NCI-H446 treated with DMSO at 0.1 percent for 48 hours (cell line): ENCODE measurements at regions not wholly inside any gene's neighbourhood (a gene's known extent, or its start where the extent isn't known, plus 50 kb on each side); places are given as distances from the start of the nearest gene placed in this dataset.
"Not testable (repeated sequence)": the region's sequence is repeated elsewhere in the genome, so short reads cannot be mapped to it uniquely, and the experiment has no call there.

Experiments used
- DNase-seq: peaks from one replicate; lab custom pipeline; 2025; lab: John Stamatoyannopoulos, UW

- DNase-seq = peak; percentile 81
These were observed 138.3 kb downstream of the PCDH18 start for GRCh38 chr4:137394018-137394417.

- no peak for DNase-seq
These were observed 139.2 kb downstream of the PCDH18 start for GRCh38 chr4:137393044-137393443.

GRCh38 chr4:137390707-137391106, 141.6 kb downstream of the PCDH18 start:
- DNase-seq = no peak

DNA sequence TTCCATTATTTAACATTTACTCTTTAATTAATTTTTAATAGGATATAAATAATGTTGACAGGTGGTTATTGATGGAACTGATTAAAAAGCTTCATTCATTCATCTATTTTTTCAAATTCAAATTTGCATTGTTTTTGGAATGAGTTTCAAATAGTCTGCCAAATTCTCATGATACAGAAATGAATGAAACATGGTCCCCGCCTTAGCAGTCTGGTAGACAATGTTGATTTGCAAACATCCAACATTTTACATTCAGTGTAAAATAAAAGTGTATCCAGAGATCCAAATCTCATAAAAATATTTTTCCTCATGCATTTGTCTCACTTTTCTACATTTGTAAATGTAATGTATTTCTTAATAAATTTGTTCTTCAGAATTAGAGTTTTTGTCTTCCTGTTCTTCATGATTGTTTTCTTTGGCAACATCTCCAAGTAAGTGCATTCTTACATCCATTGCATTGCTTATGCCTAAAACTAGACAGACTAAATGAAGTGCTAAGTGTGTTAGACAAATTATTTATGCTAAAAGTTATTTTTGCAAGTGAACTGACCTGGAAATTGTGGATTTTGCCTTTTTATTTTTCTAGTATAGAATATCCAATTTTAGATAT, 142.3 kb downstream of the PCDH18 start:
- DNase-seq = peak; percentile 57

DNA sequence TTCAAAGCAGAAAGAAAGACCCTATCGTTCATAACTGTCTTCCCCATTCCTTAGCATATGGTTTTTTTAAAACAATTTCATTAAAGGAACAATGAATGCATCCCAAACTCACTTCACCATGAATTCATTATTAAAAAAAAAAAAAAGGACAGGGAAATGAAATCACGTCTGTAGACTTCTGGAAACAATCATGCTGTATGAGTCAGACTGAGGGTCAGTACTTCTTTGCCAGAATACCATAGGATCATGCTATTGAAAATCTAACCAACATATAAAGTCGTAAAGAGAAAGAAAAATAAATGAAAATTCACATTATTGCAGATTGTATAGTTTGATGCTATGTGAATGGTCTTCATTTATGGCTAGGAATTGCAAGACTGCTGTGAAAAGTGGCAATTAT, 144.4 kb downstream of the PCDH18 start:
- DNase-seq = no peak

DNA sequence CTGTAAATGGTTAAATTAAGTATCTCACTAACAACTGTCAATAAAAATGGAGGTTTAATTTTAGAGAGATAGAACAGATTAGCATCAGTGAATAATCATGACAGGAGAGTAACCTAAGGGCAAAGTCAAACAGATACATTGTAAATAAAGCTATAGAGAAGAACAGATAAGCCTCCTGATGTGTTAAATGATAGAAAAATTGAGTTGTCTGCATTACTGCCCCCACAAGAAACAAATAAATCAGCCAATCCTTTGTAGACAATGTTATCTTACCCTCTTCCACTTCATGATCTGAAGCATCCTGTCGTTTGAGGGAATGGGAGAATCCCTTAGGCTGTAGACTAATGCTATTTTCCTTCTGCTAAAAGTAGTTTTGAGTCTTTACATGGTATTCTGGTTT, 147.8 kb downstream of the PCDH18 start:
- DNase-seq = no peak

DNA sequence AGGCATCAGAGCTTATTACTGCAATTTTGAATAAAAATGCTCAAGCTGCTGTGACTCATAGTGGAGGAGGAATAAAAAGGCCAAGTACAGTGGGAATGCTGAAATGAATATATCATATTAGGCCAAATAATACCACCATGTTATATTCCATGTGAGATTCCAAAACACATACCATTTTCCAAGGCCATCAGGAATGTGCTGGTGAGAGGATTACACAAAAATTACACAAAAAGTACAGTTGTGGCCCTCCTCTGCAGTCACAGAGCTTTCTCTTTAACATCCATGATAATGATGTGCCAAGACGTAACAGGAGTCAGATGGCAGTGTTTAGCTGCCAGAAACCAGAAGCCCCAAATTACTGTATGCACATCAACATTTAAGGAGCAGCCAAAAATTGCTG, 153.5 kb downstream of the PCDH18 start:
- peak; percentile 81 for DNase-seq

DNA sequence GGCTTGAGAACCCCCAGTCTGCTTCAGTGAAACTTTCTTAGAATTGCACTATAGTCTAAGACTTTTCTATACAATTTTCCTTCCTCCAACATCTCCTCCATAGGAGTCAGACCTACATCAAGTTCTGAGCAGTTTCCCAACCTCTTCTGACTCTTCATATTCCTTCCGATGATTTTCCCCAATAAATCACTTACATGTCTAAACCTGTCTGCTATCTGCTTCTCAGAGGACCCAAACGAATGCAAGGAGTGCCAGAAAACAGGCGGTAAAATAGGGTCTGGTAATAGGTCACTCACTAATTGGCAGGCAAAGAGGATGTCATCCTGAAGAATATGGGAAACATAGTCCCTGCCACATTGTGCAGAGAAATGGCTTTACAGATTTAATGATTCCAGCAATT, 153.9 kb downstream of the PCDH18 start:
- peak; percentile 43 for DNase-seq

DNA sequence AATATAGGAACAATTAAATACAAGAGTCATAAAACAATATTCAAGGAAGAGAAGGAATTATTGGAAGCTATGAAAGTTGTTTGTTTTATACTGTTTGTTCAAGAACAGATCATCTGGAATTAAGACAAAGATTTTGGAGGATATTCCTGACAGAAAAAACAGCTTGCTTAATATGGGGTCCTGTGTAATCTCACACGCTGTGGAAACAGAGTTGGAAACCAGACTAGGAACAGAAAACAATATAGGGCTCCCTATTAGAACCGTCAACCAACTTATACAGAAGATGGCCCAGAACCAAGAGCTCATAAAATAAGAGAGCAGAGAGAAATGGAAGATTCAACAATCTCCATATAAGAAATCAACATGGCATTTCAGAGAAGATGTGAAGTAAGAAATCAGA, 156.0 kb downstream of the PCDH18 start:
- no peak for DNase-seq

- no peak for DNase-seq
These were observed 157.0 kb downstream of the PCDH18 start for GRCh38 chr4:137375111-137375850.

DNA sequence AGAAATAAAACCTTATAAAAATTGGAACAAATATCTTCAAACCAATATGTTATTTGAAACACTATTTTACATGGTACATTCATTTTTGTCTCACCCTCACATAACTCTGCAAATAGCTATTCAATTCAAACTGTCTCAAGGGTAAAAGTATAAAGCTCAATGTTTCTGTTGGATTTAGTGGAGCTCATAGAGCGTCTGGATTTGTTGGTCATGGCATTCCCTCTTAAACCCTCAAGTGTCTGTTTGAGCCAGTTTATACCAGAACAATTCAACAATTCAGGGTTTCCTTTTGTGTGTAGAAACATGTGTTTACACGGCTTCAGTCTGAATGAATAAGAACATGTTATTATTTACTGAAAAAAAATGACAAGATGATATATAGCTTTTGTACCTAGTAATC, 161.6 kb downstream of the PCDH18 start:
- DNase-seq = no peak

DNA sequence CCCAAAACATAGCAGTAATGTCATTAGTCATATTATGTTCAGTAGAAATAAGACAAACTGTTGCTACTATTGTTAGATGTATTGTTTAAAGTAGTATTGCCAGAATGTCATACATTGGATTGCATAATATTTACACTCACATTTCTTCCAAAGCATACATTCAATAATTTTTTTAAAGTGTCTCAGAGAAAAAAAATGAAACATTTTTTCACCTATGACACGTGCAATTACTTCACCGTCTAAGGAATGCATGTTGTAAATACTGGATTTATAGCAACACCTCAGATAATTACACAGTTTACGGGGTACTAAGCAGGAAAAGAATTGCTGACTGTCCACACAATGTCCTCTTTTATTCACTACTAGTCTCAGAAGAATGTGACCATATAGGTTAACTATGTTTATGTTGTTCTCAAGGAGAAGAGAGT, 162.1 kb downstream of the PCDH18 start:
- no peak for DNase-seq

DNA sequence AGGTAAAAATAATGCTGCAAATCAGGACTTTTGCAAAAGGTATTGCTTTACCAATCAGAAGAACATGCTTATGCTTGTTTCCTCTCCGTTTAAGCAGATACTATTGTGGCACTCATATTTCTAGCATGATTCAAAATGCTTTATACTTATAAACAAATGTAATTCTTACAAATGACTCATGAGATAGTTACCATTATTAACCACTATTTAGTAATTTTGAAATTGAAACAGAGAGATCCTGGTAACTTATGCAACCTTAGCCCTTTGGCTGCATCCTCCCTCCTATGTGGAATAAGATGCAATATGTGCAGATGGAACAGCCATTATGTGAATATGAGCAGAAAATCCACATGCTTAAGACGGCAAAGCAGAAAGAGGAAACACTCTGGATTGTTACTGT, 164.7 kb downstream of the PCDH18 start:
- no peak for DNase-seq

DNA sequence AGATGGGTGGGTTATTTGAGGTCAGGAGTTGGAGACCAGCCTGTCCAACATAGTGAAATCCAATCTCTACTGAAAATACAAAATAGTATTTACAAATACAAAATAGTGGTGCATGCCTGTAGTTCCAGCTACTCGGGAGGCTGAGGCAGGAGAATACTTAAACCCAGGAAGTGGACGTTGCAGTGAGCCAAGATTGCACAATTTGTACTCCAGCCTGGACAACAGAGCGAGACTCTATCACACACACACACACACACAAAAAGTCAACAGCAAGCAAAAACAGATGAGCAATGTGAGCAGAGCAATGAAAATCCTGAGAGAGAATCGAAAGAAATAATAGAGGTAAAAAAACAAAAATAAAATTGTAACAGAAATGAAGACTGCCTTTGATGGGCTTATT, 168.8 kb downstream of the PCDH18 start:
- no peak for DNase-seq

- DNase-seq = no peak
These were observed 170.4 kb downstream of the PCDH18 start for GRCh38 chr4:137361756-137362470.

DNA sequence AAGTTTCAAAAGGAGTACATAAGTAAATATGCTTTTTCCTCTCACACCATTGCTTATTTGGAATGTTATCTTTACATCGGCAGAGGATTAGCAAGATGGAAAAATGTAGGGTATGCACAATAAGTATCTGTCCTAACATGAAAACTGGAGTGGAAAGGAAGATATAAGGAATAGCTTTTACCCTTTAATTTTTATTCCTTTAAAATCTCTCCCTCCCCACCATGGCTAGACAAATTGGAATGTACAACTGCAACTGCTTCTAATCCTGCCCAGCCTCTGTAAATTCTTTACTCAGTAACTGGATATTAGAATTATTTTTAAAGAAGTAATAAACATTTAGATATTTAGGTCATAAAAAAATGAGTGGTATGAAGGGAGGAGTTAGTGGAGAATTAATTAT, 171.5 kb downstream of the PCDH18 start:
- DNase-seq = no peak

DNA sequence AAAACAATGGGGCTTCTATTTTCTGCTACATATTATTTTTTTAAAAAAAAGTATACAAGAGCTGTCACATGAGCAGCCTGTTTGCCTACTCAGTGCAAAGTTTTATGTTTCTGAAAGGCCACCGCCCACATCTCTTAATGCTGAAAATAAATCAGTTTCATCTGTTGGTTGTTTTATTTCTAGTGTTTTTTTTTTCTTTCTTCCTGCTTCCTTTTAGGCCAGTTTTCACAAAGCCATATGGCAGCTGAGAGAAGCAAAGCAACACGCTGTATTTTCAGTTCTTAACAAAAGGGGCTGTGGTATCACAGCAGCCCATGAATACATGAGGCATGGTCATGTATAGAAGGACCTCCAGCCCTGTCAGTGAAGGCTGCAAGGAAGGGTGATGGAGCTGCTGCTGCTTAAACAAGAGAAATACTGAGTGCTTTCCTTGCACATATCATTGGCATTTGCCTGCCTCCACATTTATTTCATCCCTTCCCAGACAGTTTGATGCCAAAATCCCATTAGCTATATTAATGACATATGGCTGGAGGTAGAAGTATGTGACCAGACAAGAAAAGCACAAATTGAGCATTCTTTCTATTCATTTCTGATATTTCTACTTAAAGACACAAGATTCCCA, 172.5 kb downstream of the PCDH18 start:
- peak; percentile 57 for DNase-seq

DNA sequence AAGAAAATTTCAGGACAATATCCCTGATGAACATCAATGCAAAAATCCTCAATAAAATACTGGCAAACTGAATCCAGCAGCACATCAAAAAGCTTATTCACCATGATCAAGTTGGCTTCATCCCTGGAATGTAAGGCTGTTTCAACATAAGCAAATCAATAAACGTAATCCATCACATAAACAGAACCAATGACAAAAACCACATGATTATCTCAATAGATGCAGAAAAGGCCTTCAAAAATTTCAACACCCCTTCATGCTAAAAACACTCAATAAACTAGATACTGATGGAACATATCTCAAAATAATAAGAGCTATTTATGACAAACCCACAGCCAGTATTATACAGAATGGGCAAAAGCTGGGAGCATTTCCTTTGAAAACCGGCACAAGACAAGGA, 177.7 kb downstream of the PCDH18 start:
- DNase-seq = not testable (repeated sequence)

DNA sequence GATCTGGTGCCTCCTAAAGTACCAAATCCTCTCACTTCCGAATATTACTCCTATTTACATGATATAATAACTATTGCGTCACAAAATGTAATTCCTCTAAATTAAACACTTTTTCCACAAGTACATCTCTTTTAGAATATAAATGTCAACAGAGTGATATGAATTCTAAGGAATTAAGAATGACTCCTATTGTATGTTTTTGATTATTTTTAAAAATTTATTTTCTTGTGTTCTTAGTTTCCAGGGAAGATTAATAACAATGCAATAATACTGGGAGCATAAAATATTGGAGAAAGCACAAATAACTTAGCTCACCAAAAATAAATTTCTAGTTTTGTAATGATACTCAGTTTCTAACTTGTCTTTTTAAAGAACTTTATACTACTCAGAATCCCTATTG, 184.9 kb downstream of the PCDH18 start:
- no peak for DNase-seq

- no peak for DNase-seq
These were observed 186.7 kb downstream of the PCDH18 start for GRCh38 chr4:137345597-137345996.

DNA sequence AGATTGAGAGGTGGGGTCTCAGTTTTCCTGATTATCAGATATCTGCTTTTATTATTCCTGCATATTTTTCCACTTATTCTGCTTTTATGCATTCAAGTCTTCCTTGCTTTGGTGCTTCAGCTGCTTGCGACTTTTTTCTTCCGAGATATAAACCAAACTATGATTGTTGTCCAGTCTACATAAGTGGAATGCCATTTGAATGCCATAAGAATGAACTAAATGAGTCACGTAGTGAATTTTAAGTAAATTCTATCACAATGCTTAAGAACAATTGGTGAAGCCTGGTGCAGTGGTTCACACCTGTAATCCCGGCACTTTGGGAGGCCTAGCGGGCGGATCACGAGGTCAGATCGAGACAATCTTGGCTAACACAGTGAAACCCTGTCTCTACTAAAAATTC, 189.1 kb downstream of the PCDH18 start:
- no peak for DNase-seq

DNA sequence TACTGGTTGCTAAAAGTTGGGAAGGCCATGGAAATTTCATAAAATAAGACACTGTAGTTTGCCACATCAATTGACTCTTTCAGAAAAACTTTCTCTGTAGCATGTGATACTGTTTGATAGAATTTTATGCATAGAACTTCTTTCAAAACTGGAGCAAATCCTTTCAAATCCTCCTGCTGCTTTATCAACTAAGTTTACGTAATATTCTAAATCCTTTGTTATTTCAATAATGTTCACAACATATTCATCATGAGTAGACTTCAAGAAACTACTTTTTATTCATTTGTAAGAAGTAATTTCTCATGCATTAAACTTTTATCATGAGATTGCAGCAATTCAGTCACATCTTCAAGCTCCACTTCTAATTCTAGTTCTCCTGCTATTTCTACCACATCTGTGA, 199.3 kb downstream of the PCDH18 start:
- DNase-seq = no peak

GRCh38 chr4:137312257-137312656, 220.0 kb downstream of the PCDH18 start:
- no peak for DNase-seq
